GM12878 (cell line): ENCODE measurements at regions not wholly inside any gene's neighbourhood (a gene's known extent, or its start where the extent isn't known, plus 50 kb on each side); places are given as distances from the start of the nearest gene placed in this dataset.

Experiments
- CEBPB ChIP-seq, 2 experiments: fragments of 150-350 bp in 1 of 2; IDR thresholded peaks; 2 replicates each; pipeline ENCODE4 v1.6.1; 2012 to 2014; ENCODE audit warnings: low read depth in 2 of 2, low read length in 2 of 2, borderline replicate concordance in 1 of 2, inconsistent platforms in 1 of 2
- CREM ChIP-seq: IDR thresholded peaks from 2 replicates; pipeline ENCODE4 v1.6.1; 2014; ENCODE audit warnings: antibody characterized with exemption, low read depth
- CTCF ChIP-seq, 3 experiments: IDR thresholded peaks in 2 of 3; conservative IDR thresholded peaks in 1 of 3; 2 replicates each; pipeline ENCODE4 v1.5.1; 2011; ENCODE audit warnings: low read depth in 3 of 3, low read length in 3 of 3, mild to moderate bottlenecking in 3 of 3, control low read depth in 2 of 3, moderate library complexity in 2 of 3, inconsistent platforms in 1 of 3, mixed read lengths in 1 of 3; ENCODE audit not compliant: control insufficient read depth in 2 of 3, insufficient read depth in 1 of 3; ENCODE audit errors: extremely low read depth in 1 of 3
- LARP7 ChIP-seq: fragments of 450-650 bp; IDR thresholded peaks from 2 replicates; pipeline ENCODE4 v1.6.1; 2017; ENCODE audit warnings: mild to moderate bottlenecking
- MAX ChIP-seq: IDR thresholded peaks from 2 replicates; pipeline ENCODE4 v1.6.1; 2012; ENCODE audit warnings: low read depth, low read length, improper control_type of control experiment
- MEF2B ChIP-seq: fragments of 450-650 bp; IDR thresholded peaks from 2 replicates; pipeline ENCODE4 v1.6.1; 2018; ENCODE audit warnings: mild to moderate bottlenecking, moderate library complexity; ENCODE audit not compliant: partially characterized antibody, poor library complexity, severe bottlenecking
- NRF1 ChIP-seq: conservative IDR thresholded peaks from 2 replicates; pipeline ENCODE4 v1.6.1; 2011; ENCODE audit warnings: mild to moderate bottlenecking, low read depth, low read length, improper control_type of control experiment
- POLR2A ChIP-seq: IDR thresholded peaks from 2 replicates; pipeline ENCODE4 v1.6.1; 2011; ENCODE audit warnings: low read depth, mild to moderate bottlenecking, low read length
- POLR2AphosphoS5 ChIP-seq: IDR thresholded peaks from 2 replicates; pipeline ENCODE4 v1.6.1; 2011; ENCODE audit warnings: mild to moderate bottlenecking, low read length, inconsistent platforms
- SIX5 ChIP-seq: IDR thresholded peaks from 2 replicates; pipeline ENCODE4 v1.6.1; 2011; ENCODE audit warnings: mild to moderate bottlenecking, low read depth, low read length, moderate library complexity; ENCODE audit not compliant: severe bottlenecking
- SP1 ChIP-seq: IDR thresholded peaks from one replicate; pipeline ENCODE4 v1.6.1; 2011; ENCODE audit warnings: low read depth, low read length
- SREBF2 ChIP-seq: IDR thresholded peaks from 2 replicates; pipeline ENCODE4 v1.6.1; 2012; ENCODE audit warnings: mild to moderate bottlenecking, low read length
- YY1 ChIP-seq: IDR thresholded peaks from 2 replicates; pipeline ENCODE4 v1.6.1; 2011; ENCODE audit warnings: low read depth, mild to moderate bottlenecking, low read length
- TF ChIP-seq, protein P1 (sequence below): IDR thresholded peaks from 2 replicates; pipeline ENCODE4 v1.6.1; 2011; ENCODE audit warnings: low read depth, low read length, improper control_type of control experiment, borderline replicate concordance

DNA sequence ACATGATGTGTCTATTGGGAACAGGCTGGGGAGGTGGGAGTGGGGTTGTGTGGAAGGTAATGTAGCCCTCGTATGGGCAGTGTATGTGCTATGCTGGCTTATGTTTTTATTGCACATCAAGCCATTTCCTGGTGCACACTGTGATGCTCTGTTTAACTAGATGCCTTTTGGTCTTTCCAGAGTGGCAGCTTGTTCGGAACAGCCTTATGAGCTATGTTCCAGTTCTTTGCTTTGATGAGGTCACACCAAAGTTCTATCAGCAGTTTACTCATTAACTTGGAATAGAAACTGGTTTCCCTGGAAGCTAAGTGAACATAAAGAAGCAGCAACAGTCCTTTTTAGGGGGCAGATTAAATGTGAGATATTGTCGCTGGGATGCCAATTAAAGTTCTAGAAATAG is 133.9 kb downstream of the DIPK2A start:
- TF ChIP-seq YY1, result no peak
- no peak for TF ChIP-seq LARP7
- no peak for TF ChIP-seq POLR2A
- TF ChIP-seq NRF1, result no peak
- no peak for TF ChIP-seq CREM
- TF ChIP-seq CTCF (IDR thresholded peaks at IDR 0.05 in 2 of 3, conservative IDR thresholded peaks at IDR 0.05 in 1 of 3; ENCODE audit: control insufficient read depth in 2 of 3, extremely low read depth in 1 of 3, insufficient read depth in 1 of 3, low read depth in 3 of 3, low read length in 3 of 3), result no peak
- TF ChIP-seq POLR2AphosphoS5, result no peak
- TF ChIP-seq MEF2B, result no peak
- TF ChIP-seq SREBF2, result no peak
- TF ChIP-seq SP1, result no peak
- TF ChIP-seq, protein P1, sequence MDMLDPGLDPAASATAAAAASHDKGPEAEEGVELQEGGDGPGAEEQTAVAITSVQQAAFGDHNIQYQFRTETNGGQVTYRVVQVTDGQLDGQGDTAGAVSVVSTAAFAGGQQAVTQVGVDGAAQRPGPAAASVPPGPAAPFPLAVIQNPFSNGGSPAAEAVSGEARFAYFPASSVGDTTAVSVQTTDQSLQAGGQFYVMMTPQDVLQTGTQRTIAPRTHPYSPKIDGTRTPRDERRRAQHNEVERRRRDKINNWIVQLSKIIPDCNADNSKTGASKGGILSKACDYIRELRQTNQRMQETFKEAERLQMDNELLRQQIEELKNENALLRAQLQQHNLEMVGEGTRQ, result no peak
- TF ChIP-seq MAX, result no peak
- no peak for TF ChIP-seq CEBPB (IDR thresholded peaks at IDR 0.05; ENCODE audit: borderline replicate concordance in 1 of 2, low read depth in 2 of 2, low read length in 2 of 2)
- TF ChIP-seq SIX5, result no peak
